ENCODE measurements at regions not wholly inside any gene's neighbourhood (a gene's known extent, or its start where the extent isn't known, plus 50 kb on each side); places are given as distances from the start of the nearest gene placed in this dataset.
A peak's percentile ranks its signal among the peaks of the same experiment; 100 is the strongest.

DNA sequence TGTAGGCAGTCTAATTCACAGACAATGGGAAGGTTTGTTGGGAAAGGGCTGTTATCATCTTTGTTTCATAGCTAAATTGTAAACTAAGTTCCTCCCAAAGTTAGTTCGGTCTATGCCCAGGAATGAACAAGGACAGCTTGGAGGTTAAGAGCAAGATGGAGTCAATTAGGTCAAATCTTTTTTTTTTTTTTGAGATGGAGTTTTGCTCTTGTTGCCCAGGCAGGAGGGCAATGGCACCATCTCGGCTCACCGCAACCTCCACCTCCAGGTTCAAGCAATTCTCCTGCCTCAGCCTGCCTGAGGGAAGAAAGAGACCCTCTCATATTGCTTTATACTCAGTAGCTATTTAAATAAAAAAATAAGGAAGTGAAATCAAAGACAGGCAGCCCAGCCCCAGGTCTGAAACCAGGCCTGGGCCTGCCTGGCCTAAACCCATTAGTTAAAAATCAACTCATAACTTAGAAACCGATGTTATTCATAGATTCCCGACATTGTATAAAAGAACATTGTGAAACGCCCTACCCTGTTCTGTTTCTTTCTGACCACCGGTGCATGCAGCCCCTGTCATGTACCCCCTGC is 297.4 kb upstream of the SGCG start:
- H3T11ph ChIP-seq (ENCODE audit: low read length), result no peak overlapping the region
- H3K27me3 Mint-ChIP-seq (ENCODE audit: low read depth), result no peaks in the 10 kb centered on the region; the same call in 1 of the 2 replicates
- no peaks in the 10 kb centered on the region for H3K9me3 ChIP-seq (ENCODE audit: control insufficient read depth, low read depth, low read length)
- TF ChIP-seq, protein P1, sequence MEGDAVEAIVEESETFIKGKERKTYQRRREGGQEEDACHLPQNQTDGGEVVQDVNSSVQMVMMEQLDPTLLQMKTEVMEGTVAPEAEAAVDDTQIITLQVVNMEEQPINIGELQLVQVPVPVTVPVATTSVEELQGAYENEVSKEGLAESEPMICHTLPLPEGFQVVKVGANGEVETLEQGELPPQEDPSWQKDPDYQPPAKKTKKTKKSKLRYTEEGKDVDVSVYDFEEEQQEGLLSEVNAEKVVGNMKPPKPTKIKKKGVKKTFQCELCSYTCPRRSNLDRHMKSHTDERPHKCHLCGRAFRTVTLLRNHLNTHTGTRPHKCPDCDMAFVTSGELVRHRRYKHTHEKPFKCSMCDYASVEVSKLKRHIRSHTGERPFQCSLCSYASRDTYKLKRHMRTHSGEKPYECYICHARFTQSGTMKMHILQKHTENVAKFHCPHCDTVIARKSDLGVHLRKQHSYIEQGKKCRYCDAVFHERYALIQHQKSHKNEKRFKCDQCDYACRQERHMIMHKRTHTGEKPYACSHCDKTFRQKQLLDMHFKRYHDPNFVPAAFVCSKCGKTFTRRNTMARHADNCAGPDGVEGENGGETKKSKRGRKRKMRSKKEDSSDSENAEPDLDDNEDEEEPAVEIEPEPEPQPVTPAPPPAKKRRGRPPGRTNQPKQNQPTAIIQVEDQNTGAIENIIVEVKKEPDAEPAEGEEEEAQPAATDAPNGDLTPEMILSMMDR (conservative IDR thresholded peaks at IDR 0.05), result no peak
- H2AK5ac ChIP-seq (ENCODE audit: insufficient read length, low read length), result no peak overlapping the region
- H3K4me2 ChIP-seq (ENCODE audit: insufficient read depth, insufficient read length, low read length), result no peak overlapping the region
- H3K79me2 ChIP-seq (ENCODE audit: insufficient read depth, low read length), result no peaks in the 10 kb centered on the region
- no peak overlapping the region for H2BK5ac ChIP-seq (ENCODE audit: insufficient read length, low read length)
- no peak overlapping the region for H2AFZ ChIP-seq (ENCODE audit: low read length)
- no peak overlapping the region for H3K14ac ChIP-seq (ENCODE audit: insufficient read depth, low read length)
- no peak overlapping the region for H3K9ac ChIP-seq (ENCODE audit: extremely low read depth, insufficient read length, low read length)
- WGBS (ENCODE audit: extremely low coverage, insufficient read length, low lambda C conversion rate), result no CpG with 5 or more reads among the region's 7 CpGs
- peaks cover 3 to 4% of the 10 kb centered on the region in 2 experiments; a peak in 3 of 5 replicates for H3K9me3 Mint-ChIP-seq
- H4K8ac ChIP-seq (replicated peaks; ENCODE audit: insufficient read length, low read depth, low read length), result no peak overlapping the region
- H3K4ac ChIP-seq (ENCODE audit: low read depth, low read length), result no peak overlapping the region
- no peaks in the 10 kb centered on the region for H3K27me3 ChIP-seq (ENCODE audit: insufficient read depth, low read length)
- no peak for DNase-seq
- peaks cover 0 to 5% (median 0%) of the 10 kb centered on the region in 3 experiments; a peak in 3 of 7 replicates for H3K36me3 Mint-ChIP-seq (ENCODE audit: insufficient read depth in 1 of 3, low read depth in 3 of 3)
- H4K20me1 ChIP-seq (ENCODE audit: control insufficient read depth, insufficient read depth, insufficient read length), result no peaks in the 10 kb centered on the region
- H2BK15ac ChIP-seq (ENCODE audit: low read depth, low read length), result no peak overlapping the region
- H4K91ac ChIP-seq (ENCODE audit: insufficient read length, low read depth, low read length), result no peak overlapping the region
- H3K79me1 ChIP-seq (ENCODE audit: insufficient read depth, low read depth, low read length, poor library complexity, severe bottlenecking), result no peaks in the 10 kb centered on the region
- H3K23ac ChIP-seq (ENCODE audit: insufficient read length, low read depth, low read length), result no peak overlapping the region
- peak overlapping the region; percentile 60 for H2BK20ac ChIP-seq (ENCODE audit: low read depth, low read length, poor library complexity, severe bottlenecking)
- peak overlapping the region; percentile 63 to 65; a peak in 3 of 5 replicates for H3K4me3 Mint-ChIP-seq
- H3K4me1 ChIP-seq (ENCODE audit: insufficient read depth, low read length), result peaks cover 4% of the 10 kb centered on the region; the same call in 1 of the 2 replicates
- H3K27ac Mint-ChIP-seq, result peak overlapping the region; percentile 93 to 99 (median 94)
- peaks cover 63 to 69% of the 10 kb centered on the region in 2 experiments for H3K4me1 Mint-ChIP-seq
- no peak overlapping the region for H3K18ac ChIP-seq (ENCODE audit: insufficient read length, low read depth, low read length)
- H2BK12ac ChIP-seq (ENCODE audit: insufficient read length, low read depth, low read length), result no peak overlapping the region
- H2BK120ac ChIP-seq (ENCODE audit: low read depth, low read length, poor library complexity, severe bottlenecking), result no peak overlapping the region
- H4K5ac ChIP-seq (ENCODE audit: insufficient read length, low read depth, low read length), result no peak overlapping the region
- H3K27ac ChIP-seq (ENCODE audit: insufficient read length, low read depth, low read length), result no peak overlapping the region
- H3K23me2 ChIP-seq (ENCODE audit: insufficient read length, low read depth, low read length, poor library complexity, severe bottlenecking), result peaks cover 6% of the 10 kb centered on the region
- H3K56ac ChIP-seq (ENCODE audit: insufficient read length, low read depth, low read length), result no peak overlapping the region
